ENCODE measurements at regions not wholly inside any gene's neighbourhood (a gene's known extent, or its start where the extent isn't known, plus 50 kb on each side); places are given as distances from the start of the nearest gene placed in this dataset.

- TF ChIP-seq FOXP2 (optimal IDR thresholded peaks at IDR 0.05; ENCODE audit: control extremely low read depth, extremely low read length, insufficient read depth) (no peak), POLR2AphosphoS5 (IDR thresholded peaks at IDR 0.05; ENCODE audit: borderline replicate concordance, low read depth, low read length) (no peak), EZH2 (IDR thresholded peaks at IDR 0.05) (no peak)
- H3K36me3 ChIP-seq (ENCODE audit: insufficient read depth, low read length), result no peaks in the 10 kb centered on the region
- no peak overlapping the region for H3K27ac ChIP-seq
- DNase-seq (ENCODE audit: low read depth, low spot score), result no peak
- H3K9me3 ChIP-seq (ENCODE audit: low read depth, low read length), result no peaks in the 10 kb centered on the region
- H3K9ac ChIP-seq (ENCODE audit: insufficient read length), result no peak overlapping the region
- H3K4me3 ChIP-seq, result no peak overlapping the region
Observed at GRCh38 chr4:28677808-28678207, 1817.2 kb downstream of the STIM2 start.

- H3K36me3 ChIP-seq (ENCODE audit: insufficient read depth, low read length), result no peaks in the 10 kb centered on the region
- no peak overlapping the region for H3K9ac ChIP-seq (ENCODE audit: insufficient read length)
- H3K4me3 ChIP-seq, result no peak overlapping the region
- DNase-seq (ENCODE audit: low read depth, low spot score), result no peak
- TF ChIP-seq EZH2 (IDR thresholded peaks at IDR 0.05), result no peak
- no peak for TF ChIP-seq POLR2AphosphoS5 (IDR thresholded peaks at IDR 0.05; ENCODE audit: borderline replicate concordance, low read depth, low read length)
- TF ChIP-seq FOXP2 (optimal IDR thresholded peaks at IDR 0.05; ENCODE audit: control extremely low read depth, extremely low read length, insufficient read depth), result no peak
- no peaks in the 10 kb centered on the region for H3K9me3 ChIP-seq (ENCODE audit: low read depth, low read length)
- H3K27ac ChIP-seq, result no peak overlapping the region
Observed at GRCh38 chr4:28682847-28683246, 1822.2 kb downstream of the STIM2 start.

GRCh38 chr4:28686618-28687017 is 1826.0 kb downstream of the STIM2 start:
- H3K4me3 ChIP-seq, result no peak overlapping the region
- DNase-seq (ENCODE audit: low read depth, low spot score), result no peak
- no peak overlapping the region for H3K9ac ChIP-seq (ENCODE audit: insufficient read length)
- no peaks in the 10 kb centered on the region for H3K36me3 ChIP-seq (ENCODE audit: insufficient read depth, low read length)
- H3K27ac ChIP-seq, result no peak overlapping the region
- H3K9me3 ChIP-seq (ENCODE audit: low read depth, low read length), result no peaks in the 10 kb centered on the region
- TF ChIP-seq FOXP2 (optimal IDR thresholded peaks at IDR 0.05; ENCODE audit: control extremely low read depth, extremely low read length, insufficient read depth) (no peak), POLR2AphosphoS5 (IDR thresholded peaks at IDR 0.05; ENCODE audit: borderline replicate concordance, low read depth, low read length) (no peak), EZH2 (IDR thresholded peaks at IDR 0.05) (no peak)

GRCh38 chr4:28690890-28691289 is 1830.2 kb downstream of the STIM2 start:
- Histone ChIP-seq H3K4me3 (no peak overlapping the region), H3K9me3 (ENCODE audit: low read depth, low read length) (no peaks in the 10 kb centered on the region), H3K9ac (ENCODE audit: insufficient read length) (no peak overlapping the region), H3K27ac (no peak overlapping the region), H3K36me3 (ENCODE audit: insufficient read depth, low read length) (no peaks in the 10 kb centered on the region)
- TF ChIP-seq POLR2AphosphoS5 (IDR thresholded peaks at IDR 0.05; ENCODE audit: borderline replicate concordance, low read depth, low read length) (no peak), FOXP2 (optimal IDR thresholded peaks at IDR 0.05; ENCODE audit: control extremely low read depth, extremely low read length, insufficient read depth) (no peak), EZH2 (IDR thresholded peaks at IDR 0.05) (no peak)
- no peak for DNase-seq (ENCODE audit: low read depth, low spot score)

- DNase-seq (ENCODE audit: low read depth, low spot score), result no peak
- Histone ChIP-seq H3K9ac (ENCODE audit: insufficient read length) (no peak overlapping the region), H3K9me3 (ENCODE audit: low read depth, low read length) (no peaks in the 10 kb centered on the region), H3K4me3 (no peak overlapping the region), H3K36me3 (ENCODE audit: insufficient read depth, low read length) (no peaks in the 10 kb centered on the region), H3K27ac (no peak overlapping the region)
- TF ChIP-seq FOXP2 (optimal IDR thresholded peaks at IDR 0.05; ENCODE audit: control extremely low read depth, extremely low read length, insufficient read depth), result no peak
- TF ChIP-seq POLR2AphosphoS5 (IDR thresholded peaks at IDR 0.05; ENCODE audit: borderline replicate concordance, low read depth, low read length), result no peak
- no peak for TF ChIP-seq EZH2 (IDR thresholded peaks at IDR 0.05)
Observed at GRCh38 chr4:28702571-28702970, 1841.9 kb downstream of the STIM2 start.

- Histone ChIP-seq H3K36me3 (ENCODE audit: insufficient read depth, low read length) (no peaks in the 10 kb centered on the region), H3K9ac (ENCODE audit: insufficient read length) (no peak overlapping the region), H3K27ac (no peak overlapping the region), H3K4me3 (no peak overlapping the region), H3K9me3 (ENCODE audit: low read depth, low read length) (no peaks in the 10 kb centered on the region)
- TF ChIP-seq POLR2AphosphoS5 (IDR thresholded peaks at IDR 0.05; ENCODE audit: borderline replicate concordance, low read depth, low read length) (no peak), FOXP2 (optimal IDR thresholded peaks at IDR 0.05; ENCODE audit: control extremely low read depth, extremely low read length, insufficient read depth) (no peak)
- DNase-seq (ENCODE audit: low read depth, low spot score), result no peak
Observed at GRCh38 chr4:28709891-28710290, 1849.2 kb downstream of the STIM2 start.

GRCh38 chr4:28723371-28723770 is 1862.7 kb downstream of the STIM2 start:
- H3K36me3 ChIP-seq (ENCODE audit: insufficient read depth, low read length), result no peaks in the 10 kb centered on the region
- DNase-seq (ENCODE audit: low read depth, low spot score), result no peak
- TF ChIP-seq EZH2 (IDR thresholded peaks at IDR 0.05) (no peak), POLR2AphosphoS5 (IDR thresholded peaks at IDR 0.05; ENCODE audit: borderline replicate concordance, low read depth, low read length) (no peak)

GRCh38 chr4:28724239-28724638 is 1863.6 kb downstream of the STIM2 start:
- no peak for TF ChIP-seq POLR2AphosphoS5 (IDR thresholded peaks at IDR 0.05; ENCODE audit: borderline replicate concordance, low read depth, low read length)
- TF ChIP-seq FOXP2 (optimal IDR thresholded peaks at IDR 0.05; ENCODE audit: control extremely low read depth, extremely low read length, insufficient read depth), result no peak
- no peak for TF ChIP-seq EZH2 (IDR thresholded peaks at IDR 0.05)
- DNase-seq (ENCODE audit: low read depth, low spot score), result no peak

More at GRCh38 chr4:28723371-28723770, 1862.7 kb downstream of the STIM2 start:
- Histone ChIP-seq H3K9ac (ENCODE audit: insufficient read length) (no peak overlapping the region), H3K27ac (no peak overlapping the region), H3K9me3 (ENCODE audit: low read depth, low read length) (no peaks in the 10 kb centered on the region), H3K4me3 (no peak overlapping the region)

GRCh38 chr4:28730304-28730703 is 1869.7 kb downstream of the STIM2 start:
- Histone ChIP-seq H3K27ac (no peak overlapping the region), H3K9ac (ENCODE audit: insufficient read length) (no peak overlapping the region), H3K4me3 (no peak overlapping the region), H3K36me3 (ENCODE audit: insufficient read depth, low read length) (no peaks in the 10 kb centered on the region), H3K9me3 (ENCODE audit: low read depth, low read length) (no peaks in the 10 kb centered on the region)
- no peak for TF ChIP-seq POLR2AphosphoS5 (IDR thresholded peaks at IDR 0.05; ENCODE audit: borderline replicate concordance, low read depth, low read length)
- TF ChIP-seq EZH2 (IDR thresholded peaks at IDR 0.05), result no peak
- no peak for TF ChIP-seq FOXP2 (optimal IDR thresholded peaks at IDR 0.05; ENCODE audit: control extremely low read depth, extremely low read length, insufficient read depth)
- no peak for DNase-seq (ENCODE audit: low read depth, low spot score)

More at GRCh38 chr4:28724239-28724638, 1863.6 kb downstream of the STIM2 start:
- Histone ChIP-seq H3K27ac (no peak overlapping the region), H3K9ac (ENCODE audit: insufficient read length) (no peak overlapping the region), H3K9me3 (ENCODE audit: low read depth, low read length) (no peaks in the 10 kb centered on the region), H3K36me3 (ENCODE audit: insufficient read depth, low read length) (no peaks in the 10 kb centered on the region), H3K4me3 (no peak overlapping the region)
